Activated CD4-positive, alpha-beta memory T cell treated with anti-CD3 and anti-CD28 coated beads, Interleukin-2, amount 10 ng/mL, durations not matched to agents 7 days and 5 days (primary cell): ENCODE measurements at regions not wholly inside any gene's neighbourhood (a gene's known extent, or its start where the extent isn't known, plus 50 kb on each side); places are given as distances from the start of the nearest gene placed in this dataset.

Experiments
- CTCF ChIA-PET: fragments of 350-600 bp; sonication (Branson Sonifier 250); formaldehyde crosslinking; loops from one replicate; lab custom pipeline; 2021; ENCODE audit warnings: antibody characterized with exemption, inconsistent platforms; lab: Charles Lee
- POLR2A ChIA-PET: fragments of 350-600 bp; sonication (Branson Sonifier 250); formaldehyde crosslinking; loops from one replicate; lab custom pipeline; 2021; ENCODE audit warnings: antibody characterized with exemption; lab: Charles Lee
- DNase-seq: peaks from one replicate; pipeline ENCODE4 v3.0.0-alpha.2; 2020
- H3K27ac Mint-ChIP-seq: one replicate; pipeline ENCODE4 v1.8.0; 2021; ENCODE audit warnings: mild to moderate bottlenecking, mixed read lengths
- H3K27me3 Mint-ChIP-seq: one replicate; pipeline ENCODE4 v1.8.0; 2021; ENCODE audit warnings: mixed read lengths
- H3K36me3 Mint-ChIP-seq: one replicate; pipeline ENCODE4 v1.8.0; 2021; ENCODE audit warnings: low read depth, mixed read lengths
- H3K4me1 Mint-ChIP-seq: one replicate; pipeline ENCODE4 v1.8.0; 2021; ENCODE audit warnings: mixed read lengths
- H3K4me3 Mint-ChIP-seq: one replicate; pipeline ENCODE4 v1.8.0; 2021; ENCODE audit warnings: mild to moderate bottlenecking, mixed read lengths
- H3K9me3 Mint-ChIP-seq: one replicate; pipeline ENCODE4 v1.8.0; 2021; ENCODE audit warnings: mixed read lengths

- CTCF ChIA-PET: interaction anchor here (1.0 kb wide), 1 partner anchor 99 kb away, joined by 3 read pairs; no protein-coding TSS in a partner anchor
- Mint-ChIP-seq H3K9me3 (peaks cover 7% of the 10 kb centered on the region), H3K27ac (no peak overlapping the region), H3K36me3 (no peaks in the 10 kb centered on the region), H3K27me3 (no peaks in the 10 kb centered on the region), H3K4me3 (no peak overlapping the region), H3K4me1 (peaks cover 9% of the 10 kb centered on the region)
- no peak for DNase-seq
- POLR2A ChIA-PET: no interaction called here
Observed at GRCh38 chr17:63308272-63308671, 137.8 kb downstream of the CYB561 start.

- ChIA-PET CTCF (interaction anchor here (1.0 kb wide), 1 partner anchor 98 kb away, joined by 3 read pairs; no protein-coding TSS in a partner anchor), POLR2A (no interaction called here)
- no peaks in the 10 kb centered on the region for H3K36me3 Mint-ChIP-seq
- H3K9me3 Mint-ChIP-seq: peaks cover 7% of the 10 kb centered on the region
- no peak overlapping the region for H3K27ac Mint-ChIP-seq
- no peaks in the 10 kb centered on the region for H3K27me3 Mint-ChIP-seq
- H3K4me3 Mint-ChIP-seq: no peak overlapping the region
- DNase-seq: no peak
- H3K4me1 Mint-ChIP-seq: peaks cover 9% of the 10 kb centered on the region
Observed at GRCh38 chr17:63309021-63309420, 137.1 kb downstream of the CYB561 start.

- peaks cover 5% of the 10 kb centered on the region for H3K9me3 Mint-ChIP-seq
- ChIA-PET POLR2A (no interaction called here), CTCF (no interaction called here)
- no peaks in the 10 kb centered on the region for H3K27me3 Mint-ChIP-seq
- H3K27ac Mint-ChIP-seq: no peak overlapping the region
- no peak overlapping the region for H3K4me3 Mint-ChIP-seq
- peaks cover 9% of the 10 kb centered on the region for H3K4me1 Mint-ChIP-seq
- peaks cover 3% of the 10 kb centered on the region for H3K36me3 Mint-ChIP-seq
- no peak for DNase-seq
Observed at GRCh38 chr17:63311416-63311937, 134.6 kb downstream of the CYB561 start.

- POLR2A ChIA-PET: no interaction called here
- no peak for DNase-seq
- Mint-ChIP-seq H3K9me3 (peaks cover 3% of the 10 kb centered on the region), H3K4me1 (peaks cover 6% of the 10 kb centered on the region), H3K27ac (no peak overlapping the region), H3K4me3 (no peak overlapping the region), H3K36me3 (peaks cover 3% of the 10 kb centered on the region), H3K27me3 (no peaks in the 10 kb centered on the region)
- CTCF ChIA-PET: no interaction called here
Observed at GRCh38 chr17:63314761-63315160, 131.3 kb downstream of the CYB561 start.

GRCh38 chr17:63316100-63316499 is 130.0 kb downstream of the CYB561 start:
- POLR2A ChIA-PET: no interaction called here

GRCh38 chr17:63317166-63317840 is 128.8 kb downstream of the CYB561 start:
- Mint-ChIP-seq H3K9me3 (peaks cover under 1% of the 10 kb centered on the region), H3K27ac (no peak overlapping the region), H3K4me1 (no peaks in the 10 kb centered on the region), H3K27me3 (no peaks in the 10 kb centered on the region), H3K4me3 (no peak overlapping the region), H3K36me3 (peaks cover 3% of the 10 kb centered on the region)
- ChIA-PET POLR2A (no interaction called here), CTCF (no interaction called here)
- DNase-seq: no peak

More at GRCh38 chr17:63316100-63316499, 130.0 kb downstream of the CYB561 start:
- H3K27ac Mint-ChIP-seq: no peak overlapping the region
- peaks cover 3% of the 10 kb centered on the region for H3K9me3 Mint-ChIP-seq
- peaks cover 3% of the 10 kb centered on the region for H3K36me3 Mint-ChIP-seq
- H3K4me3 Mint-ChIP-seq: no peak overlapping the region
- DNase-seq: no peak
- no peaks in the 10 kb centered on the region for H3K27me3 Mint-ChIP-seq
- H3K4me1 Mint-ChIP-seq: peaks cover 6% of the 10 kb centered on the region
- CTCF ChIA-PET: no interaction called here

- Mint-ChIP-seq H3K36me3 (no peaks in the 10 kb centered on the region), H3K9me3 (no peaks in the 10 kb centered on the region), H3K27me3 (no peaks in the 10 kb centered on the region), H3K4me3 (no peak overlapping the region), H3K27ac (no peak overlapping the region), H3K4me1 (no peaks in the 10 kb centered on the region)
- no peak for DNase-seq
- POLR2A ChIA-PET: no interaction called here
- CTCF ChIA-PET: no interaction called here
Observed at GRCh38 chr17:63325808-63326207, 120.3 kb downstream of the CYB561 start.

GRCh38 chr17:63329876-63330275 is 116.2 kb downstream of the CYB561 start:
- no peak overlapping the region for H3K27ac Mint-ChIP-seq
- no peak for DNase-seq
- H3K4me1 Mint-ChIP-seq: no peaks in the 10 kb centered on the region

GRCh38 chr17:63331301-63332061 is 114.6 kb downstream of the CYB561 start:
- no peak overlapping the region for H3K27ac Mint-ChIP-seq
- ChIA-PET CTCF (no interaction called here), POLR2A (no interaction called here)
- H3K4me1 Mint-ChIP-seq: no peaks in the 10 kb centered on the region
- no peak for DNase-seq
- H3K36me3 Mint-ChIP-seq: no peaks in the 10 kb centered on the region
- H3K4me3 Mint-ChIP-seq: no peak overlapping the region
- H3K9me3 Mint-ChIP-seq: no peaks in the 10 kb centered on the region
- no peaks in the 10 kb centered on the region for H3K27me3 Mint-ChIP-seq

More at GRCh38 chr17:63329876-63330275, 116.2 kb downstream of the CYB561 start:
- Mint-ChIP-seq H3K9me3 (no peaks in the 10 kb centered on the region), H3K4me3 (no peak overlapping the region), H3K27me3 (no peaks in the 10 kb centered on the region), H3K36me3 (no peaks in the 10 kb centered on the region)
- ChIA-PET POLR2A (no interaction called here), CTCF (no interaction called here)

- no peak for DNase-seq
- Mint-ChIP-seq H3K9me3 (no peaks in the 10 kb centered on the region), H3K27me3 (no peaks in the 10 kb centered on the region), H3K4me1 (no peaks in the 10 kb centered on the region), H3K4me3 (no peak overlapping the region), H3K27ac (no peak overlapping the region), H3K36me3 (no peaks in the 10 kb centered on the region)
- ChIA-PET CTCF (no interaction called here), POLR2A (no interaction called here)
Observed at GRCh38 chr17:63332286-63332685, 113.8 kb downstream of the CYB561 start.

- Mint-ChIP-seq H3K27me3 (no peaks in the 10 kb centered on the region), H3K9me3 (no peaks in the 10 kb centered on the region), H3K4me1 (no peaks in the 10 kb centered on the region), H3K4me3 (no peak overlapping the region), H3K27ac (no peak overlapping the region), H3K36me3 (no peaks in the 10 kb centered on the region)
- DNase-seq: no peak
- CTCF ChIA-PET: no interaction called here
- POLR2A ChIA-PET: no interaction called here
Observed at GRCh38 chr17:63333869-63334268, 112.2 kb downstream of the CYB561 start.

GRCh38 chr17:63335831-63336230 is 110.3 kb downstream of the CYB561 start:
- Mint-ChIP-seq H3K36me3 (no peaks in the 10 kb centered on the region), H3K9me3 (no peaks in the 10 kb centered on the region), H3K27ac (no peak overlapping the region), H3K4me3 (no peak overlapping the region), H3K27me3 (no peaks in the 10 kb centered on the region), H3K4me1 (no peaks in the 10 kb centered on the region)
- CTCF ChIA-PET: no interaction called here
- POLR2A ChIA-PET: no interaction called here
- no peak for DNase-seq

GRCh38 chr17:63337579-63337978 is 108.5 kb downstream of the CYB561 start:
- ChIA-PET POLR2A (no interaction called here), CTCF (no interaction called here)
- Mint-ChIP-seq H3K27me3 (no peaks in the 10 kb centered on the region), H3K4me3 (no peak overlapping the region), H3K4me1 (no peaks in the 10 kb centered on the region), H3K27ac (no peak overlapping the region), H3K36me3 (no peaks in the 10 kb centered on the region), H3K9me3 (no peaks in the 10 kb centered on the region)
- no peak for DNase-seq
